ENCODE measurements at regions not wholly inside any gene's neighbourhood (a gene's known extent, or its start where the extent isn't known, plus 50 kb on each side); places are given as distances from the start of the nearest gene placed in this dataset.

- TF ChIP-seq SKIL (IDR thresholded peaks at IDR 0.05; ENCODE audit: low read depth, poor library complexity, severe bottlenecking) (no peak), CTCF (IDR thresholded peaks at IDR 0.05 in 2 of 3, conservative IDR thresholded peaks at IDR 0.05 in 1 of 3; ENCODE audit: control insufficient read depth in 2 of 3, extremely low read depth in 1 of 3, insufficient read depth in 1 of 3, low read depth in 3 of 3, low read length in 3 of 3) (no peak), SREBF1 (IDR thresholded peaks at IDR 0.05; ENCODE audit: low read length) (no peak), ZBED1 (IDR thresholded peaks at IDR 0.05; ENCODE audit: borderline replicate concordance) (no peak), MEF2A (IDR thresholded peaks at IDR 0.05; ENCODE audit: insufficient read depth, low read depth, low read length) (no peak), SMAD5 (IDR thresholded peaks at IDR 0.05; ENCODE audit: low read depth) (no peak), ZBTB11 (CRISPR knock-in tag; IDR thresholded peaks at IDR 0.05) (no peak), BMI1 (IDR thresholded peaks at IDR 0.05; ENCODE audit: borderline replicate concordance) (no peak), POLR2AphosphoS2 (IDR thresholded peaks at IDR 0.05; ENCODE audit: low read depth, low read length) (no peak), MAX (IDR thresholded peaks at IDR 0.05; ENCODE audit: low read depth, low read length) (no peak)
Observed at GRCh38 chr15:70324001-70324974, 226.6 kb upstream of the TLE3 start (continued).
